NCI-H187 (cell line): ENCODE measurements at regions not wholly inside any gene's neighbourhood (a gene's known extent, or its start where the extent isn't known, plus 50 kb on each side); places are given as distances from the start of the nearest gene placed in this dataset.

Experiments
- DNase-seq, 2 experiments: peaks; one replicate each; lab custom pipeline; 2025; lab: John Stamatoyannopoulos, UW

DNA sequence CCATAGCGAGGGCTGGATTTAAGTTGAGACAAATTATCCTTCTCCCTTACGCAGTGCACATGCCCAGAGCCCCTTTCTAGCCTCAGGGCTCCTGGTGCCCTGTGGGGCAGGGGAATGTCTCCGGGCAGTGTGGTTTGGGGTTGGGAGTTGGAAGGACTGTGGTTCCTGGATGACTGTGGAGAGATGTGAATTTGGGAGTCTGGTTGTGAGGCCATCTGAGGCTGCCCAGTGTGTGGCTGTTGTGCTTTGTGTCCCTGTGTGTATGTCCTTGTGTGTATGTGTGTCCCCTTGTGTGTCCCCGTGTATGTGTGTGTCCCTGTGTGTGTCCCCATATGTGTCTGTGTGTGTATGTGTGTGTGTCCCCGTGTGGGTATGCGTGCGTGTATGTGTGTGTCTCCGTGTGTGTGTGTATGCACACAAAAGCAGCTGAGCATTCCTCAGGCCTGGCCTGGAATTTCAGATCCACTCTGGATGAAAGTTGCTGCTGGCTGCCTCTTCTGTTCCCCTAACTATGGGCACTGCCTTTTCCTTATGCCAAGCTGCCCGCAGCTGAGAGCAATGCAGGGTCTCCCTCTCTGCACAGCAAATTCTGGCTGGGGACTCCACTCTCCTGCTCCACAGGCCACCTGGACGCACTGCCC is 65.4 kb downstream of the UBIAD1 start:
- DNase-seq, result no peak

- peak; percentile 73 to 91 for DNase-seq
Observed at GRCh38 chr1:11339346-11340232, 66.6 kb downstream of the UBIAD1 start.

DNA sequence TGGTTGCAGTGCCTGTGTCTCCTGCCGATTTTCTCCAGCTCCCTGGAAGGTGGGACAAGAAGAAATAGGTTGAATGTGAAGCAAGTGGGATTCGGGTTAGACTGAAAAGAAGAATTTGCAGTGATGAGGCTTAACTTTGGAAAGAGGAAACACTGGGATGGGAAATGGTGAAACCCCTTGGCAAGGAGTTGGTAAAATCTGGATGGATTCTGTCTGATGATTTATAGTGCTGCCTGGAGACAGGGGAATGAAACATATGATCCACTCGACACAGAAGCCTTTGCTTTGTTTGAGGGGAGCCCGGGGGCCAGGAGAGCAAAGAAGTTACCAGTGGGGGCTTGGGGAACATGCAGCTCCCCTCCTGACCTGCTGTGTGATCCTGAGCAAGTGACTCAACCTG is 67.2 kb downstream of the UBIAD1 start:
- no peak for DNase-seq

DNA sequence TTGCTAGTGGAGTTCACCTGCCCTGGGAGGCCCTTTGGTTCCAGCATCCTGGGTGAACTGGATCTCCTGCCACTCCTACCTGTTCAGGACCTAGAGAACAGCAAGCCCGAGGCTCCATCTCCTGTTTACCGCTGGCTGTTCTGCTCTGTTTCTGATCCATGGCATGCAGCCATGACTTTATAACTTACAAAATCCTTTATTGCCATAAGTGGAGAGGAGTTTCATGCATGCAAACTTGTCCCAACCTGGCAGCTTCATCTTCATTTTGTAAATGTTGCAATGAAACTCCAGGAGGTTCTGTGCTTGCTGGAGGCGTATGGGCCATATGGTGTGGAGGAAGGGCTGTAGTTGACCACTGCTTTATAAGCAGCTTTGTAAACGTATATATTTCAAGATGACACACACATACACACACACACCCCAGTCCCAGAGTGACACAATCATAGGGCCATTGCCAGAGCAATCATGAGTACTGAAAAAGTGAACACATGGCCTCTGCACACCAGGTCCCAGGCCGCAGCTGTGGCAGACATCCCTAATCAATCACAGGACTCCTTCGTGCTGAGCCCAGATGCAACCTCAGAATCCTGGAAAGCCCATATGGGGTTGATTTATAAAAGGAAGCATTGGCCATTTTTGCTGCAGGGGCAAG is 69.0 kb downstream of the UBIAD1 start:
- no peak for DNase-seq

- DNase-seq, result no peak
Observed at GRCh38 chr1:11342621-11343032, 69.6 kb downstream of the UBIAD1 start.

DNA sequence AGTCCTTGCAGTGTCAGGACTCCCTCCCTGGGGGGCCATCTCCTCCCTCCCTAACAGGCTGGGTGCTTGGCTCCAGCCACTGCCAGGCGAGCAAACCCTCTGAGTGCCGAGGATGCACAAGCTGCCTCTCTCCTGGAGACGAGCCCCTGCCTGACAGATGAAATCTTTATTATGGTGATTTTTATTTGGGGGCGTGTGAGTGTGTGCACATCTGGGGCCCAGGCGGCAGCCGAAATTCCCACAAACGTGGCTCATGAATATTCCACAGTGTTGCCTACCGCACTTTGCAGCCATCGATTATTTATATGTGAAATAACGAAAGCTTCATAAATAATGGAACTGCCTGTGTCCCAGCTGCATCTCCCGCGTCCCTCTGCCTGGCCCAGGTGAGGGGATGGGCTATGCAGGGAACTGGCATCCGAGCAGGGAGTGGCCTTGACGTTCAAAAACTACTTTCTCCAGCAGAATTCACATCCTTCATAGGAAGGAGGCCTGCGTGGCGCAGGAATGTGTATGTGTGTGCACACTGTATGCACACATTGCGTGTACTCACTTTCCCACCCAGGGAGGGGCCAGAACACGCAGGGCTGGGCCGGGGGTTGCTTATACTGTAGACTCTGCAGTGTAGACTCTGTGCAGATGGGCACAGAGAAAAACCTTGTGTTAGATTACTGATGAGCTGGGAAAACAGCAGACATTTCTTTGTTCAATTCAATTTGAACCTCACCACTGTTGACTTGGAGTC is 73.1 kb downstream of the UBIAD1 start:
- DNase-seq, result no peak

- DNase-seq, result no peak
Observed at GRCh38 chr1:11350265-11350664, 77.3 kb downstream of the UBIAD1 start.

GRCh38 chr1:11352058-11352715 is 79.2 kb downstream of the UBIAD1 start:
- no peak for DNase-seq

GRCh38 chr1:11352816-11353799 is 80.1 kb downstream of the UBIAD1 start:
- no peak for DNase-seq

DNA sequence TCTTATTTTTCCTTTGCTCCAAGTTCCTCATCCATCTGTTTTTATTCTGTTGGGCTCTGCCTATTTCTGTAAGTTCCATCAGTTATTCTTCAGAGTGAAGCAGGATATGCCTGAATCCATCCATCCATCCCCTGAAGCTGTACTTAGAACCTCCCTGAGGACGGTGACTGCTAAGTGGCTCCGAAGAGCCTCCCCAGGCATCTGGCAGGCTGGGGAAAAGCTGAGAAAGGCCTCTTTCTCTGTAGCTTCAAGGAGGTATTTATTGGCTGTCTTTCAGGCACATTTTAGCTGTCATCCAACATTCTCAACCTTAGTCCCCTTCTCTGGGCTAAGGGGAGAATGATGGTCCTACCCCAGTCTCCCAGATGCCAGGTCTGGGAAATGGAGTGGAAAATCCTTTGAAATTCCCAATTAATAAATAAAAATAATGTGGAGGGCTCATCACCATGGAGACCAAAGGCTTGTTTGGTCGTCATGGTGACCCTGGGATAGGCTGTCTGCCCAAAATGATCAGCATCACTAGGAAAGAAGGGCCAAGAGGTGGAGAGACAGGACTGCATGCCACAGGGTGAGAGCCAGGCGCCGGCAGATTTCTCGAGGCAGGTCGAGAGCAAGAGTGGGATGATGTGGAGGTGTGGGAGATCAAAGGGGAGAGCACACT is 82.0 kb downstream of the UBIAD1 start:
- DNase-seq, result no peak

GRCh38 chr1:11355559-11356475 is 82.8 kb downstream of the UBIAD1 start:
- DNase-seq, result no peak

GRCh38 chr1:11357276-11357675 is 84.3 kb downstream of the UBIAD1 start:
- no peak for DNase-seq

GRCh38 chr1:11358984-11359383 is 86.0 kb downstream of the UBIAD1 start:
- DNase-seq, result no peak

DNA sequence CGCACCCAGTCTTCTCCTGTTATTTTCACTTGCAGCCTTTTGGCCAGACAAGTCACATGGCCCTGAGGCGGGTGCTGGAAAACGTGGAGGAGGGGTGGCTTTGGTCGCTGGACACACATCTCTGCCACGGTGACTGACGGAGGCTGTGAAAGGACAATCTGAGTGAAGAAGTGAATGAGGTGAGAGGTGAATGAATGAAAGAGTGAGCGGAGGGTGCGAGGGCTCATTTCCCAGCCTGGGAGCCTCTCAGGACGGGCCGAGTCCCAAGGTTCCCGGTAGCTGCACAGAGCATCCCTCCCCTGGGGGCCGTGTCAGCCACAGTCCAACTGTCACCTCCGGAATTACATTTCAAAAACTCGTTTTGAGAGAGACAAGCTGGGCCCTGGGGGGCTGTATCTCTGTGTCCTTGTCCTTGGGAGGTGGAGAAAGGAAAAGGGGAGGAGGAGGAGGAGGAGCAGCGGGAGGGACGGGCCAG is 89.6 kb downstream of the UBIAD1 start:
- DNase-seq, result no peak

GRCh38 chr1:11364170-11364569 is 91.2 kb downstream of the UBIAD1 start:
- DNase-seq, result no peak

GRCh38 chr1:11365744-11366387 is 92.9 kb downstream of the UBIAD1 start:
- DNase-seq, result no peak

DNA sequence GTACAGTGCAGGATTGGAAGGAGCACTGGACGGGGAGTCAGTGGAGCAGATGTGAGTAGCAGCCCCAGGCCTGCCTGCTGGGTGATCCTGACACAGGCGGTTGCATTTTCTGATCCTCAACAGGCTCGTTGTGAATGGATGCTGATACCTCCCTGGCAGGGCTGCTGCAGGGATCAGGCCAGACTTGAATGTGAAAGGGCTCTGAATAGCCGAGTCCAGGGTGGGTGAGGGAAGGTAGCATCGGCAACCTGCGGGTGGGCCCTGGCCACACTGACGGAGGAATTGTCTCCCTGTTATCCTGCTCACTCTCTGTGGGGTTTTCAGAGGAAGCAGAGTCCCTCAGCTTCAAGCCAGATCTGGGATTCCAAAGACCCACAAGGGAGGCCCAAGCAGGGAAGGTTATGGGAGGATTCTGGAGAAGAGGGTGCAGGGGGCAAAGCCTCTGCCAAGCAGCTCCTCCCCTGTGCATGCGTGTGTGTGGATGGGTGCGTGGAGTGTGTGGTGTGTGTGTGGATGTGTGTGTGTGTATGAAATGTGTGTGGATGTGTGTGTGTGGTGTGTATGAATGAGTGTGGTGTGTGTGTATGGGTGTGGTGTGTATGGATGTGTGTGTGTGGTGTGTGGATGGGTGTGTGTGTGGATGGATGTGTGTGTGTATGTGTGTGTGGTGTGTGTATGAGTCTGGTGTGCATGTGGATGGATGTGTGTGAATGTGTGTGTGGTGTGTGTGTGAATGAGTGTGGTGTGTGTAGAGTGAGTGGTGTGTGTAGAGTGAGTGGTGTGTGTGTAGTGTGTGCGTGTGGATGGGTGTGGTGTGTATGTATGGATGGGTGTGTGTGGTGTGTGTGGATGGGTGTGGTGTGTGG is 100.3 kb downstream of the UBIAD1 start:
- DNase-seq, result no peak
